Panc1 (cell line): ENCODE measurements at regions not wholly inside any gene's neighbourhood (a gene's known extent, or its start where the extent isn't known, plus 50 kb on each side); places are given as distances from the start of the nearest gene placed in this dataset.

Experiments used
- POLR2AphosphoS5 ChIP-seq: IDR thresholded peaks from 2 replicates; pipeline ENCODE4 v1.6.1; 2012; ENCODE audit warnings: mild to moderate bottlenecking, low read depth, low read length, moderate library complexity
- TF ChIP-seq, protein P1 (sequence below): fragments of 450-650 bp; IDR thresholded peaks from 2 replicates; pipeline ENCODE4 v1.5.1; 2017; ENCODE audit warnings: mild to moderate bottlenecking

DNA sequence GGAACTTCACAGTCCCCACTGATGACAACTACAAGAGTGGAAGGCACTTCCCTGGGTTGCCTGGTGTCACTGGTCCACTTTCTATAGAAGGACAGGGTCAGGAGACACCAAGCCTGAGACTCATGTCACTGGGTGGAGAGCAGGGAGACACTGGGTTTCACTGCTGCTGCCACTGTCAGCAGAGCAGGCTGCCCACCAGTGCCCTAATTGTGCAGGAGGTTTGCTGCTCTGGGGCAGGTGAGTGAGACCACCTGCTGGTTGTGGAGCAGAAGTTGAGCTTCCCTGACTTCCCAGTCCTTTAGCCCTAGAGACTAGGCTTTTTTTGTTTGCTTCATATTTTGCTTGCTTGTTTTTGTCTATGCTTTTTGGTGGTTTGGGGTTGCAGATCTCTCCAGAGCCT lies 528.4 kb upstream of the RGMA start:
- TF ChIP-seq POLR2AphosphoS5: no peak
- TF ChIP-seq, protein P1, sequence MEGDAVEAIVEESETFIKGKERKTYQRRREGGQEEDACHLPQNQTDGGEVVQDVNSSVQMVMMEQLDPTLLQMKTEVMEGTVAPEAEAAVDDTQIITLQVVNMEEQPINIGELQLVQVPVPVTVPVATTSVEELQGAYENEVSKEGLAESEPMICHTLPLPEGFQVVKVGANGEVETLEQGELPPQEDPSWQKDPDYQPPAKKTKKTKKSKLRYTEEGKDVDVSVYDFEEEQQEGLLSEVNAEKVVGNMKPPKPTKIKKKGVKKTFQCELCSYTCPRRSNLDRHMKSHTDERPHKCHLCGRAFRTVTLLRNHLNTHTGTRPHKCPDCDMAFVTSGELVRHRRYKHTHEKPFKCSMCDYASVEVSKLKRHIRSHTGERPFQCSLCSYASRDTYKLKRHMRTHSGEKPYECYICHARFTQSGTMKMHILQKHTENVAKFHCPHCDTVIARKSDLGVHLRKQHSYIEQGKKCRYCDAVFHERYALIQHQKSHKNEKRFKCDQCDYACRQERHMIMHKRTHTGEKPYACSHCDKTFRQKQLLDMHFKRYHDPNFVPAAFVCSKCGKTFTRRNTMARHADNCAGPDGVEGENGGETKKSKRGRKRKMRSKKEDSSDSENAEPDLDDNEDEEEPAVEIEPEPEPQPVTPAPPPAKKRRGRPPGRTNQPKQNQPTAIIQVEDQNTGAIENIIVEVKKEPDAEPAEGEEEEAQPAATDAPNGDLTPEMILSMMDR: no peak
